ENCODE measurements at regions not wholly inside any gene's neighbourhood (a gene's known extent, or its start where the extent isn't known, plus 50 kb on each side); places are given as distances from the start of the nearest gene placed in this dataset.
"Not testable (repeated sequence)": the region's sequence is repeated elsewhere in the genome, so short reads cannot be mapped to it uniquely, and the experiment has no call there.

DNA sequence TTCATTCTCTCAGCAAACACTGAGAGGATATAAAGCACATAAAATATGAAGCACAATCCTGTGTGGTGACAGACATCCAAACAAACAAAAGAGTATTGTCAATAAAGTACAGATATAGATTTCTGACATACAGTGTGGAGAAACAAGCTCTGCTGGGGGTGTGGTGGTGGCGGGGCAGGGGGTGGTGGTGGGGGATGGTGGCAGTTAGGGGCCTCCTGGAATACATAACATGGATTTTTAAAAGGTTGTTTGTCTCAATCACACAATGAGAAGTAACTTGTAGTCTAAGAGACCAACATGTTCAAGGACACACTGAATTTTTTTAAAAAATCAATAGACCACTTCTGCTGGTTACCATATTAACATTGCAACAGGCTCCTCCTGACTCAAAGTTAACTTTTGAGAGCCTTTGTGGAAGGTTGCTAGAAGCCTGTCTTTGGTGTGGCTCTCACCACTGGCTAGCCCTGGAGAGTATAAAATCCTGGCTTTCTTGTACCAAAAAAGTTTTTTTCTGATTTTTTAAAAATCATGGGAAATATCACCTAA lies 1197.4 kb downstream of the SUCLG1 start:
- no peaks in the 10 kb centered on the region for H3K4me1 Mint-ChIP-seq
- H3K9me3 Mint-ChIP-seq = peaks cover 10 to 16% of the 10 kb centered on the region in 2 donors
- WGBS (ENCODE audit: insufficient coverage) = 86% methylated on average over 1 of the region's 1 CpG
- DNase-seq (no peak), ATAC-seq (no peak)
- Histone ChIP-seq H3K4me1 (ENCODE audit: control insufficient read depth, insufficient read depth, low read length) (no peaks in the 10 kb centered on the region), H3K27ac (ENCODE audit: low read length) (no peak overlapping the region), H3K4me3 (ENCODE audit: low read length) (no peak overlapping the region), H3K9me3 (ENCODE audit: control insufficient read depth, insufficient read depth, low read length) (no peaks in the 10 kb centered on the region), H3K36me3 (ENCODE audit: control insufficient read depth, insufficient read depth, low read length) (no peaks in the 10 kb centered on the region), H3K27me3 (ENCODE audit: control insufficient read depth, insufficient read depth, low read length) (no peaks in the 10 kb centered on the region)
- H3K27me3 Mint-ChIP-seq (ENCODE audit: low read depth in 2 of 2) = no peaks in the 10 kb centered on the region
- H3K27ac Mint-ChIP-seq = no peak overlapping the region
- H3K4me3 Mint-ChIP-seq = no peak overlapping the region
- TF ChIP-seq CTCF (IDR thresholded peaks at IDR 0.05) = no peak
- intact Hi-C loops (cut with micrococcal nuclease) = no loop called here
- no peaks in the 10 kb centered on the region for H3K36me3 Mint-ChIP-seq

DNA sequence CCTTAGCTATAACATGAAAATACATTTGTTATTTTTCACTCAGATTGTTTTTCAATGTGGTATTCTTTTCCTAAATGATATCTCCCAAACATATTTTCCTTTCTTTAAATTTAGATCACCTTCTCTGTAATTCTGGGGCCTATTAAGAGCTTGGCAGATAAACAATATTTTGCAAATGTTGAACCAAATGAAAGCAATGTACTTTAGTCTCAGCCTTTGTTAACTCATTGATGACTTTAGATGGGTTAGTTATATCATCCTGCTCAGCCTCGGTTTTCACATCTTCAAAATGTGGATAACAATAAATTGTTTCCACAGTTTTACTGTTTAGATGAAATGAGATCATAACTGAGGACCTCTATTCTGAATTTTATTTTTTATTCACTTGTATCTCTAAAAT lies 1205.2 kb downstream of the SUCLG1 start:
- H3K27me3 ChIP-seq (ENCODE audit: control insufficient read depth, insufficient read depth, low read length) = no peaks in the 10 kb centered on the region
- intact Hi-C loops (cut with micrococcal nuclease) = no loop called here
- H3K36me3 ChIP-seq (ENCODE audit: control insufficient read depth, insufficient read depth, low read length) = no peaks in the 10 kb centered on the region
- no peaks in the 10 kb centered on the region for H3K4me1 Mint-ChIP-seq
- ATAC-seq (no peak), DNase-seq (no peak)
- no peaks in the 10 kb centered on the region for H3K36me3 Mint-ChIP-seq
- no peaks in the 10 kb centered on the region for H3K4me1 ChIP-seq (ENCODE audit: control insufficient read depth, insufficient read depth, low read length)
- no peaks in the 10 kb centered on the region for H3K27me3 Mint-ChIP-seq (ENCODE audit: low read depth in 2 of 2)
- no peak overlapping the region for H3K4me3 Mint-ChIP-seq
- TF ChIP-seq CTCF (IDR thresholded peaks at IDR 0.05) = no peak
- H3K27ac Mint-ChIP-seq = no peak overlapping the region
- no peak overlapping the region for H3K27ac ChIP-seq (ENCODE audit: low read length)
- no peak overlapping the region for H3K4me3 ChIP-seq (ENCODE audit: low read length)
- no peaks in the 10 kb centered on the region for H3K9me3 ChIP-seq (ENCODE audit: control insufficient read depth, insufficient read depth, low read length)
- H3K9me3 Mint-ChIP-seq = peaks cover 9 to 11% of the 10 kb centered on the region in 2 donors
- WGBS (ENCODE audit: insufficient coverage) = 33% methylated on average over 1 of the region's 1 CpG

- no peak for ATAC-seq
- H3K27ac Mint-ChIP-seq = no peak overlapping the region
Observed at GRCh38 chr2:83251321-83251872, 1207.7 kb downstream of the SUCLG1 start.

GRCh38 chr2:83245806-83246537 lies 1213.1 kb downstream of the SUCLG1 start:
- intact Hi-C loops (cut with micrococcal nuclease); ATAC-seq; H3K36me3 ChIP-seq (ENCODE audit: control insufficient read depth, insufficient read depth, low read length); H3K27ac ChIP-seq (ENCODE audit: low read length); H3K4me1 ChIP-seq (ENCODE audit: control insufficient read depth, insufficient read depth, low read length); DNase-seq; H3K4me1 Mint-ChIP-seq; H3K9me3 ChIP-seq (ENCODE audit: control insufficient read depth, insufficient read depth, low read length); H3K27ac Mint-ChIP-seq; H3K27me3 Mint-ChIP-seq (ENCODE audit: low read depth in 2 of 2); H3K27me3 ChIP-seq (ENCODE audit: control insufficient read depth, insufficient read depth, low read length); H3K4me3 Mint-ChIP-seq; H3K4me3 ChIP-seq (ENCODE audit: low read length): not testable (repeated sequence)
- Mint-ChIP-seq H3K9me3 (peaks cover 7 to 15% of the 10 kb centered on the region in 2 donors), H3K36me3 (peaks cover 13% of the 10 kb centered on the region)
- WGBS (ENCODE audit: insufficient coverage) = 96% methylated on average over 30 of the region's 30 CpGs

More at GRCh38 chr2:83251321-83251872, 1207.7 kb downstream of the SUCLG1 start:
- no peaks in the 10 kb centered on the region for H3K36me3 ChIP-seq (ENCODE audit: control insufficient read depth, insufficient read depth, low read length)
- H3K27ac ChIP-seq (ENCODE audit: low read length) = no peak overlapping the region
- no peaks in the 10 kb centered on the region for H3K27me3 Mint-ChIP-seq (ENCODE audit: low read depth in 2 of 2)
- intact Hi-C loops (cut with micrococcal nuclease) = no loop called here
- no peaks in the 10 kb centered on the region for H3K4me1 ChIP-seq (ENCODE audit: control insufficient read depth, insufficient read depth, low read length)
- no peaks in the 10 kb centered on the region for H3K9me3 ChIP-seq (ENCODE audit: control insufficient read depth, insufficient read depth, low read length)
- no peak overlapping the region for H3K4me3 ChIP-seq (ENCODE audit: low read length)
- peaks cover 13% of the 10 kb centered on the region for H3K36me3 Mint-ChIP-seq
- WGBS (ENCODE audit: insufficient coverage) = 90% methylated on average over 2 of the region's 3 CpGs
- peaks cover 12 to 20% of the 10 kb centered on the region in 2 donors for H3K9me3 Mint-ChIP-seq
- TF ChIP-seq CTCF (IDR thresholded peaks at IDR 0.05) = no peak
- no peak for DNase-seq
- no peaks in the 10 kb centered on the region for H3K4me1 Mint-ChIP-seq
- H3K4me3 Mint-ChIP-seq = no peak overlapping the region
- H3K27me3 ChIP-seq (ENCODE audit: control insufficient read depth, insufficient read depth, low read length) = no peaks in the 10 kb centered on the region

All from natural killer cell (primary cell).